ENCODE measurements at regions not wholly inside any gene's neighbourhood (a gene's known extent, or its start where the extent isn't known, plus 50 kb on each side); places are given as distances from the start of the nearest gene placed in this dataset.

DNA sequence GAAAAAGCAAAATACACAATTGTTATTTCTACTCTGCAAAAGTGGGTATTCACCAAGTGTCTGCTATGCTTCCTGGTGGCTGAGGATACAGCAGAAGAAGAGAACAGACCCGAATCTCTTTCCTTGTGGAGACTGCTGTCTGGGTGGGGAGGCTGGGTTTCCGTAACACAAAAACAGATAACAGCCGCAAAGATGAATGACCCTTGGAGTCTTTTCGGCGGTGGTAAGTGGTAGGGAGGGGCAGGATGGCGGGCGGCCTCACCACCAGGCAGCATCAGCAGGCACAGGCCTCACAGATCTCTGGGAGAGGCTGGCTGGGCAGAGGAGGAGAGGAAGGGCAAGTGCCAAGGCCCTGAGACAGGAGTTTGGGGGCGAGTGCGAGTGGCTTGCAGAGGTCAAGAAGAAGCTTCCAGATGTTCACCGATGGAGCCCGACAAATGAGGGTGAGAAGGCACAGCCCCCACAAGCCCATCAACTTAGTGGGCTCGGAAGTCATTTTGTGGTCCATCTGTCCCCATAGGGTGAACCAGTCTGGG is 164.2 kb downstream of the RHOU start:
- DNase-seq = no peak

- DNase-seq = no peak
These were observed 165.0 kb downstream of the RHOU start for GRCh38 chr1:228900099-228900885.

GRCh38 chr1:228900886-228901392 is 165.7 kb downstream of the RHOU start:
- DNase-seq = no peak

GRCh38 chr1:228901936-228902681 is 166.8 kb downstream of the RHOU start:
- DNase-seq = no peak

GRCh38 chr1:228902781-228903433 is 167.6 kb downstream of the RHOU start:
- no peak for DNase-seq

DNA sequence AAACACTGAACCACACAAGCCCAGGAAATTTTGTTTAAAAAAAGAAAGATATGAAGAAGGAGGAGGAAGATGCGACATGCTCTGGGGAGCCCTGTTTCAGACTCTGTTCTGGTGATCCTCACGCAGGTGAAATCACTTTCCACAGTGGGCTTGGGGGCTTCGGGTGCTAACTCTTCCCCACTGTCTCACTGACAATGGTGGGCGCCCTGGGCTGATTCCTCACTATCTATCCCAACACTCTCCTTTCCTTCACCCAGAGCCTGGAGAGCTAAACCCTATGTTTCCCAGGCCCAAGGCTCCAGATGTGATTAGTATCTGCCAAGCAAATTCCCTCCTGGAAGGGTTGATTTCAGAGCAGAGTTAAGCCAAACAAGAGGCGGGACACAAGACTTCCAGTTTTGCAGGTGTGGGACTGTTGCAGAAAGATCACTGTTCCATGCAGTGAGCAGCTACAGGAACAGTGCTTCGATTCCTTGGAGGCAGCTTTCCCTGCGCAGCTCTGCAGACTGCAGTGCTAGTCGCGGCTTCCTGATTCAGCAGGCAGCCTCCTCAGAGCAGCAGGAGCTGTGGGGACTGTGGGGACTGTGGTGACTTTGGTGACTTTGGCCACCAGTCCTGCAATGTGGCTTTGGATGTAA is 168.3 kb downstream of the RHOU start:
- no peak for DNase-seq

GRCh38 chr1:228904222-228904621 is 168.9 kb downstream of the RHOU start:
- no peak for DNase-seq

DNA sequence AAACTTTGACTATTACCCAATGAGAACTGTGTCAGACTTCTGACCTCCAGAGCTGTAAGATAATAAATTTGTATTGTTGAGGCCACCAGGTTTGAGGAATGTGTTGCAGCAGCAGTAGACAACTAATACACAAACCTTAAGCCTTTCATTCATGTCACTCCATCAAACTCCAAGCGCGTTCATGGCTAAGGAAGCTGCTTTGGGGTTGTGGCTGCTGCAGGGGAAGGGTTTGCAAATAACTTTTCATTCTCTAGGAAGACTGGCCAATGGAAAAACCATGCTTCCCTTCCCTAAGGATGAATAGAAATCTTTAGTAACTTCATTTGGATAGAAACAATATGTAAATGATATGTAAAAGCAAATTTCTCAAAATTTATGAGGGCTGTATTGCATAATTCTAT is 170.4 kb downstream of the RHOU start:
- DNase-seq = no peak

DNA sequence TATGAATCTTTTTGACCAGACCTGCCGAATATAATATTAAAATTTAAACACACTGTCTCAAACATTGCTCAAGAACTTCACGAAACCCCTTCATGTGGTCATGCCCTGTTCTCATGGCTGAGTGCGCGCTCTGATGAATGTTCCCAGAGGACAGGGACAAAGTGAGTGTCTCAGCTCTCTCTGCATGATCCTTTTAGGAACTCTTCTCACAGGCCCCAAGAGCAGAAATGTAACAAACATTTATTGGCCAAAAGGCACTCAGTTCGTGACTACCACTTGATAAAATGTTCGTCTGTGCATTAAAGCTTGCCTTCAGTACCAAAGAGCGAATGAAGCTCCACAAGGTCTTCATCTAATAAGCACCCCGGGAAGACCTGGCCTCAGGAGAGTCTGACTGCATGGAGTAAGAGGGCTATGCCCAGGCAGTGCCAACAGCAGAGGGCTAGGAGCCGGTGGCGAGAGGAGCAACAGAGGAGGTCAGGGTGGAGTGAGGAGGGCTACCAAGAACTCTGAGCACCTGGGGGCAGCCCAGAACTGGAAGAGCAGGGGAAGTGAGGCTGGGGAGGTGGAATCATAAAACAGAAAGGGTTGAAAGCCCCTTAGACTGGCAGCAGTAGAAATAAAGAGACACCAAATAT is 171.1 kb downstream of the RHOU start:
- DNase-seq = no peak

GRCh38 chr1:228911225-228912210 is 176.2 kb downstream of the RHOU start:
- DNase-seq = no peak

- no peak for DNase-seq
These were observed 178.5 kb downstream of the RHOU start for GRCh38 chr1:228913626-228914414.

GRCh38 chr1:228914700-228915099 is 179.4 kb downstream of the RHOU start:
- no peak for DNase-seq

- no peak for DNase-seq
These were observed 182.1 kb downstream of the RHOU start for GRCh38 chr1:228917342-228917741.

DNA sequence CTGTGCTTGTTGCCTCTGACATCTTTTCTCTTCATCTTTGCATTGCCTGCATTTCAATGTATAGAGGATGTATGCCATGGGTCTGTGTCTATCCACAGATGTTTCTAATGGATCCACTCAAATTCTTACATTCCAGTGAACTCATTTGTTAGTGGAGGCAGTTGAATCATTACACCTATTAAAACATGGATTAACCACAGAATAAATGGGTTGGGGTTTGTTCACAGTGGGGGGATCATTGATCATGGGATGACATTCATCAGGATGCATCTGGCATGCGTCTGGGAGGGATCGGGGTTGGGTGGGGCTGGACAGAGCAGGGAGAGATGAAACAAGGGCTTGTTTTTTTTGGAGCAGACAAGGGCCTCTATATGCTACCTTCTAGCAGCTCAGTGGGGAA is 182.5 kb downstream of the RHOU start:
- DNase-seq = no peak

DNA sequence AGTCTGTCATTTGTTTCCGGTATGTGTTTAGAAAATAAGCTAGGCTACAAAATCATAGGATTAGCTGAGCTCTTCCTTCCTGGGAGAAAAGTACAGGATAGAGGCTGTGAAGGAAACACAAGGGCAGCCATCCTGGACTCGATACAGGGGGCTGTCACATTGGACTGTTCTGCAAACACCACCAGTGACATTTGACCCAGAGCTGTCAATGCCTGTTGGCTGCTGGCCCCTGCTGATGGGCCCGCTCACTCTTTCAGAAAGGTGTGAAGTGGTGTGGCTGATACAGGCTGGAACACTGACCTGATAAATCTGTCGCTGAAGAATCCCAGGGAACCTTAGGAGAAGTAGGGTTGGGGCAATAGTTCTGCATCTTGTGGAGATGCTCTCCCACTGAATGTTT is 183.1 kb downstream of the RHOU start:
- no peak for DNase-seq

DNA sequence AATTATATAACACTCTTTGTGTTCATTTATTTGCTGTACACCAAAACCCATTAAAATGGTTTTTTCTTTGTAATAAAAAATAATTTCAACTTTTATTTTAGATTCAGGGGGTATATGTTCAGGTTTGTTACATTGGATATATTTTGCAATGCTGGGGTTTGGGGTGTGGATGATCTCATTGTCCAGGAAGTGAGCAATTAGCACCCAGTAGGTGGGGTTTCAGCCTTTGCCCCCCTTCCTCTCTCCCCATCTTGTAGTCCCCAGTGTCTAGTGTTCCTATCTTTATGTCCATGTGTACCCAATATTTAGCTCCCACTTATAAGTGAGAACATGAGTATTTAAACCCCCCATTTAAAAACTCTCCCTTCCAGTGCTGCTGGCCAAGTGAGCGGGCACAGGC is 184.6 kb downstream of the RHOU start:
- no peak for DNase-seq

- DNase-seq = no peak
These were observed 185.6 kb downstream of the RHOU start for GRCh38 chr1:228920831-228921230.

GRCh38 chr1:228921481-228921880 is 186.2 kb downstream of the RHOU start:
- no peak for DNase-seq

DNA sequence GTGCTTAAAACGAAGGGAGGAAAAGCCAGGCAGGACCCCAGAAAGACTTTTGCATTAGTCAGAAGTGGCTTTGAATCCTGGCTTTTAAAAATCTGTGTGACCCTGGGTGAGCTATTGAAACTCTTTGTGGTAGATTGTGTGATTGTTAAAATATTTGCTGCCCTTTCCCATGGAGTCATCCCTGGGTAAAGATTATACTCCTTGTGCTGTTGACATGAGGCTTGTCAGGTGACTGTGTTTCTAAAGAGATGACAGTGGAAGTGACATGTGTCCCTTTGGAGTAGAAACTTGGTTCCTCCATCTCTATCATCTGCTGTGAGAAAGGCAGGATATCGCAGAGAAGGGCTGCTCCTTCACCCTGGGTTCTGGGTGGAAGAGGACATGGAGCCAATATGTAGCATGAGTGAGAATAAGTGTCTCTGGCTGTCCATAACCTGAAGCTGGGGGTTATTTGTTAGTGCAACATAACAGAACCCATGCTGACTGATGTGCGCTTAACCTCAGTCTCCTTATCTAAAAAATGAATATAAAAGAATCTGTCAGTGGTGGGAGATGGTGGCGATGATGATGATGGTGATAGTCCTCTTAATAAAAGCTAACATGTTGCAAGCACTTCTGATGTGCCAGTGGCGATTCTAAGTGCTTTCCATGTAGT is 187.6 kb downstream of the RHOU start:
- no peak for DNase-seq
